GM12874 (cell line): ENCODE measurements at regions not wholly inside any gene's neighbourhood (a gene's known extent, or its start where the extent isn't known, plus 50 kb on each side); places are given as distances from the start of the nearest gene placed in this dataset.

Experiments
- TF ChIP-seq, protein P1 (sequence below): IDR thresholded peaks from 2 replicates; pipeline ENCODE4 v1.5.1; 2011; ENCODE audit warnings: low read depth, mild to moderate bottlenecking, control low read depth, low read length, moderate library complexity; ENCODE audit not compliant: insufficient read depth

DNA sequence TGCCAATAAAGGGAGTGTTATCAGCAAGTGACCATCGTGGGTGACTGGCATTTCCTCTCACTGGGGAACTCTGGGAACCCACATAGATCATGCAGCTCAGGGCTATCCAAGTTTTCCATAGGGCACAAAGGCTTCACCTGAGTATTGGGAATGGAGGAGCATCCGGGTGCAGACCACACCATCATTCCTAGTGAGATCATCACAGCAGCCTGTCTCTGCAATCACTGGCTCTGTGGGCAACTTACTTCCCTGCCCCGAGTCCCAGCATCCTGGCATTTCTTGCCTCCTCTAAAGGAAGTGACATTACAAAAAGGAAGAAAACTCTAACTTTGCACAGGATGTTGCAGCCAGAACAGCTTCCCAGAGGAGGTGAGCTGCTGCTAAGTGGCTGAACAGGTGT, 80.6 kb upstream of the SHB start:
- TF ChIP-seq, protein P1, sequence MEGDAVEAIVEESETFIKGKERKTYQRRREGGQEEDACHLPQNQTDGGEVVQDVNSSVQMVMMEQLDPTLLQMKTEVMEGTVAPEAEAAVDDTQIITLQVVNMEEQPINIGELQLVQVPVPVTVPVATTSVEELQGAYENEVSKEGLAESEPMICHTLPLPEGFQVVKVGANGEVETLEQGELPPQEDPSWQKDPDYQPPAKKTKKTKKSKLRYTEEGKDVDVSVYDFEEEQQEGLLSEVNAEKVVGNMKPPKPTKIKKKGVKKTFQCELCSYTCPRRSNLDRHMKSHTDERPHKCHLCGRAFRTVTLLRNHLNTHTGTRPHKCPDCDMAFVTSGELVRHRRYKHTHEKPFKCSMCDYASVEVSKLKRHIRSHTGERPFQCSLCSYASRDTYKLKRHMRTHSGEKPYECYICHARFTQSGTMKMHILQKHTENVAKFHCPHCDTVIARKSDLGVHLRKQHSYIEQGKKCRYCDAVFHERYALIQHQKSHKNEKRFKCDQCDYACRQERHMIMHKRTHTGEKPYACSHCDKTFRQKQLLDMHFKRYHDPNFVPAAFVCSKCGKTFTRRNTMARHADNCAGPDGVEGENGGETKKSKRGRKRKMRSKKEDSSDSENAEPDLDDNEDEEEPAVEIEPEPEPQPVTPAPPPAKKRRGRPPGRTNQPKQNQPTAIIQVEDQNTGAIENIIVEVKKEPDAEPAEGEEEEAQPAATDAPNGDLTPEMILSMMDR = no peak

- TF ChIP-seq, protein P1 = no peak
These were observed 77.8 kb upstream of the SHB start for GRCh38 chr9:38146844-38147243.

GRCh38 chr9:38145526-38146053, 76.6 kb upstream of the SHB start:
- TF ChIP-seq, protein P1 = no peak

DNA sequence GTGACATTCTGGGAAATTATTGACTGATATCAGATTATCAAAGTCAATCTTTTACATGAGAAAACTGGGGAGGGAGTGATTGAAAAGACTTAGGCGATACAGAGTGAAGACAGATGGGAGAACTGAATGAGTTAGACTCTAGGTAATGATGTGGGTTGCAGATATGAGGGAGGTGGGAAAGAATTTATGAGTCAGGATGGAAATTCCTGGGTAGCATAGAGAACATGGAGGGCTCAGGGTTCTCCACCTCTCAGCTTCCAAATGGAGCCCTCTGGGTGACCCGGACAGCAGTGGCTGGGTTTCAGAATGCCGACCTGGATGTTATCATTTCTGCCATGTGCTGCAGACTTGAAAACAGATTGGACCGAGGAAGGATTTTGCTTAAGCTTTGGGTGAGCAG, 75.4 kb upstream of the SHB start:
- TF ChIP-seq, protein P1 = no peak

DNA sequence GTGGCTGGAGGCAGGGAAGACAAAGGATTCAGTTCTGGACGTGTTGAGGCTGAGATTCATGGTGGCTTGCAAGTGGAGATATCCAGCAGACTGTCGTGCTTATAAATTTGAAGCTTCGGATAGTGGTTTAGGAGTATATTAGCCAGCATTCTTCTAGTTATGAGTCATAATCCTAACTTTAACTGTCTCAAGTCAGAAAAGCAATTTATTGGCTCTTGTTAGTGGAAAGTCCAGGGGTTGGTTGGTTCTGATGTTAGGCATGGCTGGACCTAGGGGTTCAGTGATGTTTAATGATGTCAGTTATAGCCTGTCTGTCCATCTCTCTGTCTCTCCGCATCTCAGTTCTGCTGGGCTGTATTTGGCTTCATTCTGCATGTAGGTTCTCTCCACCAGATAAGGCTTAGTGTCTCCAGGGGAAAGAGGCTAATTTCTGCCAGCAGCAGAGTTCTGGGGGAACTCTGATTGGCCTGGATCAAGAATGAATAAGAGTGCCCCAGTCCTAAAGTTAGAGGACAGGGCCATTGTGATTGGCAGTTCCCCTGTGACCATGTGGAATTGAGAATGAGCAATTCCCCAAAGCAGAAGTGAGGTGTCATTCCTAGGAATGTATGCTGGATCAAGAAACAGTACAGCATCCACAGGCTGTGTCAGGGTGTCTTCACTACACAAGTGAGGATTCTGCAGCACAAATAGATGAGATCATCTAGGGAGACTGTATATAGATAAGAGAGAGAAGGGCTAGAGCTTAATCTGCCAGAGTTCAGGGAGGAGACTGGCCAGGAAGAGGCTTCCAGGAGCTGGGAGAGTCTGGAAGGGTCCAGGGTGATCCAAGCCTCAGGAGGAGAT, 72.9 kb upstream of the SHB start:
- TF ChIP-seq, protein P1 = no peak

DNA sequence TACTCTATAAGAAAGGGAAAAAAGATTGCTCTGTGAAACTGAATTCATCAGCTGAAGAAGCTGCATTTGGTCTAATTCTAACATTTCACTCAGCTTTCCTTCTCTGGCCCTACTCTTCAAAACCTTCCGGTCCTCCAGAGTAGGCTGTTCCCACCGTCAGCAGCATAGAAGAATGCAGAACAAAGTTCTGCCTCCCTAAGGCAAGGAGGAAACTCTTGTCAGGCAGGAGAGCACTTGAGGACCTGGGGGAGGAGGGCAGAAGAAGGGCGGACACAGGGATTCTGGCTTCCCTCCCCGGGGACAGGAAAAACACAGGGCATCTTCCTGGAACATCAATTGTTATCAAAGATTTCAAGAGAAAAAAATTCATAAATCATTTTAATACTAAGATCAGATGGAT, 69.2 kb upstream of the SHB start:
- TF ChIP-seq, protein P1 = no peak

DNA sequence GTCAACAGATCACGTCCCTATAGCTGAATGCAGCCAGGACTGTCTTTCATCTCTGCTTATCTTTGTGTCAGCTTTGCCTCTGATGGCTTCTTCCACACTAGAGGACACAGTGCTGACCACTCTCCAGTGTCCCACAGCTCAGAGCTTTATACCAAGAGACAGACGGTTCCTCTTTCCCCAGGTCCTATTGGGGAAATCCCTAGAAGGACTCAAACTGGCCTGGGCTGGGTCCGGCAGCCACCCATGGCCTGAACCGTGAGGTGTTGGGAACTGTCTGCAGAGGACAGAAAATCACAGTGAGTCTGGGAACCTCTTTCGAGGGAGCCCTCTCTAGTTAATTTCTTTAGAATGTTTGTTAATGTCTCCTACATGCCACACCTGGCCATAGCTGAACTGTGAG, 68.3 kb upstream of the SHB start:
- TF ChIP-seq, protein P1 = no peak
